ENCODE measurements at regions not wholly inside any gene's neighbourhood (a gene's known extent, or its start where the extent isn't known, plus 50 kb on each side); places are given as distances from the start of the nearest gene placed in this dataset.

GRCh38 chr20:48287552-48288170, 502.4 kb upstream of the SULF2 start:
- Histone ChIP-seq H3K4me1 (ENCODE audit: control insufficient read depth, insufficient read depth, low read length) (peaks cover 5% of the 10 kb centered on the region; the same call in 1 of the 2 replicates), H3K4me3 (ENCODE audit: low read length) (no peak overlapping the region), H3K27ac (ENCODE audit: low read length) (no peak overlapping the region), H3K9me3 (ENCODE audit: control insufficient read depth, insufficient read depth, low read length) (no peaks in the 10 kb centered on the region), H3K27me3 (ENCODE audit: control insufficient read depth, insufficient read depth, low read length) (no peaks in the 10 kb centered on the region), H3K36me3 (ENCODE audit: control insufficient read depth, insufficient read depth, low read length) (no peaks in the 10 kb centered on the region)
- WGBS (ENCODE audit: insufficient coverage, insufficient read length), result no CpG with 5 or more reads among the region's 6 CpGs
- no peak for DNase-seq (ENCODE audit: low read depth, low spot score)

DNA sequence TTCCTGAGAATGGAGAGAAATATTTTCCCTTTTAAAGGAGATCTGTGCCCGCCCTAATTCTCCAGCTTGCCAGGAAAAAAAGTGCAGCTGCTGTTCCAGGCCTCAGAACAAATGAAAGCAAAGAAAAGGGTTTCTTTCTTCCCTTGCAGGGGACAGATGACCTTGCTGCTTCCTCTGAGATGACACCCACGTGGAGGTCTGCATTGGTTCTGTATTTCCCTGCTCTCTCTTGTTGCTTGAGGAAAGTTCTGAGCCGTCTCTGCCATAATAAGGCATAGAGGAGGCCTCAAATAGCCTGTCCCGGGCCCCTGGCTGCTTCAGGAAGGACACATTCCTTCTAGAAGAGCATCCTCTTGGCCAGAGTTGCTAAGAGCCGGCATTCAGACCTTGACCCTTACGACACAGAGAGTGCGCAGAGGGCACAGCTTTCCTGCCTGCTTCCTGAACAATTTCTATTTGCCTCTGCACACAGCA, 501.8 kb upstream of the SULF2 start:
- no peaks in the 10 kb centered on the region for H3K36me3 ChIP-seq (ENCODE audit: control insufficient read depth, insufficient read depth, low read length)
- no peak overlapping the region for H3K4me3 ChIP-seq (ENCODE audit: low read length)
- H3K9me3 ChIP-seq (ENCODE audit: control insufficient read depth, insufficient read depth, low read length), result no peaks in the 10 kb centered on the region
- no peak for DNase-seq (ENCODE audit: low read depth, low spot score)
- no peak overlapping the region for H3K27ac ChIP-seq (ENCODE audit: low read length)
- peaks cover 3% of the 10 kb centered on the region; the same call in 1 of the 2 replicates for H3K4me1 ChIP-seq (ENCODE audit: control insufficient read depth, insufficient read depth, low read length)
- H3K27me3 ChIP-seq (ENCODE audit: control insufficient read depth, insufficient read depth, low read length), result no peaks in the 10 kb centered on the region
- no CpG with 5 or more reads among the region's 7 CpGs for WGBS (ENCODE audit: insufficient coverage, insufficient read length)

DNA sequence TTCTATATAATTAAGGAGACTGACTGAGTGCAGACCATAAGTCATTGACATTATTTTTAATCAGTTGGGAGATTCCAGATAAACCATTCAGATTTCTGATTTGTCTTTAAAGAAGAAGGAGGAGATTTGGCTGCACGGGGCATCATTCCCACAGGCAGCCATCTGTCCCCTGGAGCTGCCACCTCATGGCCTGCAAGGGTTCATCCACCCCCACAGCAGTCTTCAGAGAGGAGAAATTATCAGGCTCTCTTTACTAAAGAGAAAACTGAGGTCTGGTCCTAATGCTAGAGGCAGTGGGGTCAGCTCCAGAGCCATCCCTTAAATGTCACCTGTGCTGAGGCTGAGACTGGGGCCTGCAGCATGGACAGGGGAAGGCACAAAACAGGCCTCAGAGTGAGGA, 501.3 kb upstream of the SULF2 start:
- H3K4me1 ChIP-seq (ENCODE audit: control insufficient read depth, insufficient read depth, low read length), result peaks cover 3% of the 10 kb centered on the region; the same call in 1 of the 2 replicates
- H3K27ac ChIP-seq (ENCODE audit: low read length), result no peak overlapping the region
- no peaks in the 10 kb centered on the region for H3K36me3 ChIP-seq (ENCODE audit: control insufficient read depth, insufficient read depth, low read length)
- WGBS (ENCODE audit: insufficient coverage, insufficient read length), result no CpG with 5 or more reads among the region's 1 CpG
- no peaks in the 10 kb centered on the region for H3K9me3 ChIP-seq (ENCODE audit: control insufficient read depth, insufficient read depth, low read length)
- no peak overlapping the region for H3K4me3 ChIP-seq (ENCODE audit: low read length)
- no peak for DNase-seq (ENCODE audit: low read depth, low spot score)
- no peaks in the 10 kb centered on the region for H3K27me3 ChIP-seq (ENCODE audit: control insufficient read depth, insufficient read depth, low read length)

DNA sequence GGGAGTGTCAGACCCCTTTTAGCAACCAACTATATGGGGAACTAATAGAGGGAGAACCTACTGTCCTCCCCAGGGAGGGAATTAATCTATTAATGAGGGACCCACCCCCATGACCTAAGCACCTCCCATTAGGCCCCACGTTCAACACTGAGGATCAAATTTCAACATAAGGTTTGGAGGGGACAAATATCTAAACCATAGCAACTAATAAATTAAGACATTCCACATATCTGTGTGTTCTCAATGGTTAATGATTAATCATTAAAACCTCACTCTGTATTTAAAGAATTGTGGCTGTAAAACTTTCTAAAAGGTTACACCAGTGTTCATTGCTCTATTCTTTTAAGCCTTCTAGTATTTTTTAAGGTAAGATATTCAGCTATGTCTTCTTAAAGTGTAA, 500.4 kb upstream of the SULF2 start:
- DNase-seq (ENCODE audit: low read depth, low spot score), result no peak
- no peaks in the 10 kb centered on the region for H3K9me3 ChIP-seq (ENCODE audit: control insufficient read depth, insufficient read depth, low read length)

GRCh38 chr20:48284837-48285236, 499.6 kb upstream of the SULF2 start:
- Histone ChIP-seq H3K9me3 (ENCODE audit: control insufficient read depth, insufficient read depth, low read length) (no peaks in the 10 kb centered on the region), H3K4me1 (ENCODE audit: control insufficient read depth, insufficient read depth, low read length) (0 out of 2 replicates have a peak, but pooled peaks cover 1% of the 10 kb centered on the region), H3K36me3 (ENCODE audit: control insufficient read depth, insufficient read depth, low read length) (no peaks in the 10 kb centered on the region), H3K4me3 (ENCODE audit: low read length) (no peak overlapping the region), H3K27ac (ENCODE audit: low read length) (no peak overlapping the region), H3K27me3 (ENCODE audit: control insufficient read depth, insufficient read depth, low read length) (no peaks in the 10 kb centered on the region)
- no CpG with 5 or more reads among the region's 2 CpGs for WGBS (ENCODE audit: insufficient coverage, insufficient read length)
- no peak for DNase-seq (ENCODE audit: low read depth, low spot score)

More for the DNA sequence above, 500.4 kb upstream of the SULF2 start:
- Histone ChIP-seq H3K27me3 (ENCODE audit: control insufficient read depth, insufficient read depth, low read length) (no peaks in the 10 kb centered on the region), H3K4me3 (ENCODE audit: low read length) (no peak overlapping the region), H3K27ac (ENCODE audit: low read length) (no peak overlapping the region), H3K36me3 (ENCODE audit: control insufficient read depth, insufficient read depth, low read length) (no peaks in the 10 kb centered on the region), H3K4me1 (ENCODE audit: control insufficient read depth, insufficient read depth, low read length) (0 out of 2 replicates have a peak, but pooled peaks cover 1% of the 10 kb centered on the region)
- WGBS (ENCODE audit: insufficient coverage, insufficient read length), result no CpG with 5 or more reads among the region's 1 CpG

DNA sequence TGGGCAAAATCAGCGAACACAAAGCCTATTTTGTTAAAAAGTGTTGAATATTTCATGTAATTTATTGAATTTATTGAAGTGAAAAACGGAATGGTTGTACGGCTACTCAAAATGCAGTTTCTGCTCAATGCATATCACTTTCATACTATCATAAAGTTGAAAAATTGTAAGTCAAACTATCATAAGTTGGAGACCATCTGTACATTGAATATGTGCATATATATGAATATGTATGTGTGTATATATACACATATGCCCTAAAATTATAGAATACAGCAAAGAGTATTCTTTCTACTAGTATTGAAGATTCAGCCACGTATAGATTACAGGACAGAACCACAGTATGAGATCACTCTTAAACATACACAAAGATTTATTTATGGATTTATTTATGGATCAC, 499.0 kb upstream of the SULF2 start:
- Histone ChIP-seq H3K4me1 (ENCODE audit: control insufficient read depth, insufficient read depth, low read length) (0 out of 2 replicates have a peak, but pooled peaks cover 1% of the 10 kb centered on the region), H3K27me3 (ENCODE audit: control insufficient read depth, insufficient read depth, low read length) (no peaks in the 10 kb centered on the region), H3K9me3 (ENCODE audit: control insufficient read depth, insufficient read depth, low read length) (no peaks in the 10 kb centered on the region), H3K27ac (ENCODE audit: low read length) (no peak overlapping the region), H3K36me3 (ENCODE audit: control insufficient read depth, insufficient read depth, low read length) (no peaks in the 10 kb centered on the region), H3K4me3 (ENCODE audit: low read length) (no peak overlapping the region)
- WGBS (ENCODE audit: insufficient coverage, insufficient read length), result 100% methylated on average over 2 of the region's 4 CpGs
- no peak for DNase-seq (ENCODE audit: low read depth, low spot score)

DNA sequence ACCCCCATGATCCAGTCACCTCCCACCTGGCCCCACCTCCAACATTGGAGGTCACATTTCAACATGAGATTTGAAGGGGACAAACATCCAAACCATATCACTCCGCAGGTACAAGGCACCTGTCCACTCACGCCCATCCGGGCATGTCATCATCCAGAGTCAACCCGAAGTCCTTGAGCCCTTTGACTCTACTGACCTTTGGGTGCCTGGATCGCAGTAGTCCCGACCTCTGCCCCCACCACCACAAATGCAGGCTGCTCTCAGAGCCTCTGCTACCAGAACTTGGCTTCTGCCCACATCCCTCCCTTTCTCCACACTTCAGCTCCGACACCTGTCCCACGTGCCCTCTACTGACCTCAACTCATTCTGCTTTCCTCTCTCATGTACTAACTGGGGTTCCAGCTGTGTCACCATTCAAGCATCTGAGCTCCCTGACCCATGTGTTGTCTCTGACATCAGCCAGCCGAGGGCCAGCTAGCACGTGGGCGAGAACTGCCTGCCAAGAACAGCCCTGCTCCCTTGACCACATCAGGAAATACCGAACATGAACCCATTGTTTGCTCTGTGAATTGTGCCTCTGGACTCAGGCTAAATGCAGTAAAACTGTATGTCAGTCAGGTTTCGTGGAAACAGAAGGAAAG, 498.3 kb upstream of the SULF2 start:
- no peak overlapping the region for H3K4me3 ChIP-seq (ENCODE audit: low read length)
- H3K27ac ChIP-seq (ENCODE audit: low read length), result no peak overlapping the region
- no peak for DNase-seq (ENCODE audit: low read depth, low spot score)
- no CpG with 5 or more reads among the region's 13 CpGs for WGBS (ENCODE audit: insufficient coverage, insufficient read length)
- 0 out of 2 replicates have a peak, but pooled peaks cover 1% of the 10 kb centered on the region for H3K4me1 ChIP-seq (ENCODE audit: control insufficient read depth, insufficient read depth, low read length)
- H3K9me3 ChIP-seq (ENCODE audit: control insufficient read depth, insufficient read depth, low read length), result no peaks in the 10 kb centered on the region
- H3K36me3 ChIP-seq (ENCODE audit: control insufficient read depth, insufficient read depth, low read length), result no peaks in the 10 kb centered on the region
- no peaks in the 10 kb centered on the region for H3K27me3 ChIP-seq (ENCODE audit: control insufficient read depth, insufficient read depth, low read length)

DNA sequence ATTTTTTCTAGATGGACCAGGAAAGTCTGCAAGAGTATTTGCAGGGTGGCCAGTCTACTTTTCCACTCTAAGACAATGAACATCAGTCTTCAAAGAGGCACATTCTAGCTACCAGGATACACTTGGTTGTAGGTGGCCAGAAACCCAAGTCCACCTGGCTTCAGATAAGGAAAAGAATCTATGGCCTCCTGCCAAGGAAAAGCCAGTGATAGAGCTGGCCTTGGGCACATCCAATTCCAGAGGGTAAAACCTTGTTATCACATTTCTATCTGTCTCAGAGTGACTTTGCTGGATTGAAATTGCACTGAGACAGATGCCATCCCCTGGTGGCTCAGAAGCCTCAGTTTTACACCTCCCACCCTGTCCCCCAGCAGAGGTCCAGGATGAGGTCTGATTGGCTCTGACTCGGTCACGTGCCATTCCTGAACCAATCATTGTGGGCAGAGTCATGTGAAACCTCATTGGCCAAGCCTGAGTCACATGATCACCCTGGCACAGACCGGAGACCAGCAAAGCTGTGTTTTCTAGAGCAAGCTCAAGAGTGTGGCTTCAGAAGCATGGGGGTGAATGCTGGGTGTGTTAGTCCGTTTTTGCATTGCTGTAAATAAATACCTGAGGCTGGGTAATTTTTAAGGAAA, 497.4 kb upstream of the SULF2 start:
- no peaks in the 10 kb centered on the region for H3K9me3 ChIP-seq (ENCODE audit: control insufficient read depth, insufficient read depth, low read length)
- no peaks in the 10 kb centered on the region for H3K36me3 ChIP-seq (ENCODE audit: control insufficient read depth, insufficient read depth, low read length)
- DNase-seq (ENCODE audit: low read depth, low spot score), result no peak
- WGBS (ENCODE audit: insufficient coverage, insufficient read length), result no CpG with 5 or more reads among the region's 4 CpGs
- H3K27me3 ChIP-seq (ENCODE audit: control insufficient read depth, insufficient read depth, low read length), result no peaks in the 10 kb centered on the region
- 0 out of 2 replicates have a peak, but pooled peaks cover 1% of the 10 kb centered on the region for H3K4me1 ChIP-seq (ENCODE audit: control insufficient read depth, insufficient read depth, low read length)
- no peak overlapping the region for H3K27ac ChIP-seq (ENCODE audit: low read length)
- no peak overlapping the region for H3K4me3 ChIP-seq (ENCODE audit: low read length)

DNA sequence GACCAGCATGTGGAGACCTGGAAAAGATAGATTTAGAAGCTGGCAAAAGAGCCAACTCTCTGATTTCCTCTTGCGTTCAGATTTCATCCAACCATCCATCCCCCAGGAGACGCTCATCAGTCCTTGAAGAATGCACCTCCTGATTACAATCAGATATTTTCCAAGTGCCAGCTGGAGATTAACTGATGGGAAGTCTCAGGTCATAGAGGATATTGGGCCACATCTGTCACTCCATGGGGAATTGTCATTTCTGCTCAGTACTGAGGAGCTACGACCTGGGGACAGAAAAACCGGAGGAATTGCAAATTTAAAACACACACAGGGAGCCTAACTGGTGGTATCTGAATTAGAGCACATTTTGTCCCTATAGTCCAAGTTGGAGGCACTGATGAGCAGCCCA, 496.2 kb upstream of the SULF2 start:
- no peak overlapping the region for H3K27ac ChIP-seq (ENCODE audit: low read length)
- no peaks in the 10 kb centered on the region for H3K9me3 ChIP-seq (ENCODE audit: control insufficient read depth, insufficient read depth, low read length)
- no CpG with 5 or more reads among the region's 4 CpGs for WGBS (ENCODE audit: insufficient coverage, insufficient read length)
- H3K4me3 ChIP-seq (ENCODE audit: low read length), result no peak overlapping the region
- DNase-seq (ENCODE audit: low read depth, low spot score), result no peak
- H3K4me1 ChIP-seq (ENCODE audit: control insufficient read depth, insufficient read depth, low read length), result 0 out of 2 replicates have a peak, but pooled peaks cover 1% of the 10 kb centered on the region
- no peaks in the 10 kb centered on the region for H3K36me3 ChIP-seq (ENCODE audit: control insufficient read depth, insufficient read depth, low read length)
- no peaks in the 10 kb centered on the region for H3K27me3 ChIP-seq (ENCODE audit: control insufficient read depth, insufficient read depth, low read length)

DNA sequence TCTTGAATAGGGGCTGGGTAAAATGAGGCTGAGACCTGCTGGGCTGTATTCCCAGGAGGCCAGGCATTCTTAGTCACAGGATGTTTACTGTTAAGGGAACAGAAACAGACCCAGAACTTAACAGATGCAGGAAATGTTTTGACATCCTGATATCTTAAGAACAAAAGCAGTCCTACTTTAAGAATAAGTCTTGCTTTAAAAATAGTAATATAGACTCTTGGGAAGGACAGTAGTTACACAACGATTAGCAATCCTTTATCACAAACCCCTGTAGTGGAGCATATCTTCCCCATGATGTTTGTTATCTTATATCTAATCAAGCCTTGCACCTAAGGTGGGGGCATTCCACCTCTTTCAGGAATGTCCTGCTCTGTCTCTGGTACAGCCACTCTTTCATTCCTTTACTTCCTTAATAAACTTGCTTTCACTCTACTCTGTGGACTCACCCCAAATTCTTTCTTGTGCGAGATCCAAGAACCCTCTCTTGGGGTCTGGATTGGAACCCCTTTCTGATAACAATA, 493.7 kb upstream of the SULF2 start:
- H3K27ac ChIP-seq (ENCODE audit: low read length), result no peak overlapping the region

More for the DNA sequence above, 493.7 kb upstream of the SULF2 start:
- 0 out of 2 replicates have a peak, but pooled peaks cover 1% of the 10 kb centered on the region for H3K4me1 ChIP-seq (ENCODE audit: control insufficient read depth, insufficient read depth, low read length)
- H3K27me3 ChIP-seq (ENCODE audit: control insufficient read depth, insufficient read depth, low read length), result no peaks in the 10 kb centered on the region
- no peaks in the 10 kb centered on the region for H3K9me3 ChIP-seq (ENCODE audit: control insufficient read depth, insufficient read depth, low read length)
- no peak overlapping the region for H3K4me3 ChIP-seq (ENCODE audit: low read length)
- DNase-seq (ENCODE audit: low read depth, low spot score), result no peak
- no CpG with 5 or more reads among the region's 2 CpGs for WGBS (ENCODE audit: insufficient coverage, insufficient read length)
- no peaks in the 10 kb centered on the region for H3K36me3 ChIP-seq (ENCODE audit: control insufficient read depth, insufficient read depth, low read length)
